NCI-H524 (cell line): ENCODE measurements at regions not wholly inside any gene's neighbourhood (a gene's known extent, or its start where the extent isn't known, plus 50 kb on each side); places are given as distances from the start of the nearest gene placed in this dataset.

Experiments used
- DNase-seq, 2 experiments: peaks; one replicate each; lab custom pipeline; 2025; lab: John Stamatoyannopoulos, UW

DNA sequence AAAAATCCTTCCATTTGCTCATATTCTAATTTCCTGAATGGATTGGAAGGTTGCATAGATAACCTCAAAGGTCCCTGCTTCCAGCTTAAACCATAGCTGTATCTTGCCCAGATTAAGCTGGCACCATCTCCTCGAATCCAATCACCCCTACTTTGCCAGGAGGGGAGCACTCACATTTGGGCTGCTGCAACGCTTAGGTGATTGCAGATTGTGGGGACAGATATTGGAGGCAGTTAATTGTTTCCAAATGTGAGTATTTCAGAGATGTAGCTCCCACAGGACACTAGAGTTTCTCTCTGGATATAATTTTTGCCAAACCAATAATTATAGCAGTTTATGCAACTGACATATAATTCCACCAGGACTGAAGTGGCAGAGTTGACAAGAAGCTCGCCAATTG is 53.5 kb upstream of the ACSL1 start:
- DNase-seq, result no peak

DNA sequence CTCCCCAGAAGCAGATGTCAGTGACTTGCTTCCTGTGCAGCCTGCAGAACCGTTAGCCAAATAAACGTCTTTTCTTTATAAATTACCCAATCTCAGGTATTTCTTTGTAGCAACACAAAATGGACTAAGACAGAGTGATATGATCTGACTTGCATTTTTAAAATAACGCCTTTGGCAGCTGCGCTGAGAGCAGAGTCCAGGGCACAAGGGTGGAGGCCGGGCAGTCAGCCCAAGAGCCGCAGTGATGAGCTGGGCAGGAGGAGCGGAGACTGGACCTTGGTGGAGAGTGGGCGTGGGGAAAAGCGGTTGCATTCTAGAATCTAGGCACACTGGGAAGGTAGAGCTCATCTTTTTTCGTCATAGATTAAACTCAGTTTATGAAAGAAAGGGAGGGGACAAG is 56.5 kb upstream of the ACSL1 start:
- DNase-seq, result no peak

DNA sequence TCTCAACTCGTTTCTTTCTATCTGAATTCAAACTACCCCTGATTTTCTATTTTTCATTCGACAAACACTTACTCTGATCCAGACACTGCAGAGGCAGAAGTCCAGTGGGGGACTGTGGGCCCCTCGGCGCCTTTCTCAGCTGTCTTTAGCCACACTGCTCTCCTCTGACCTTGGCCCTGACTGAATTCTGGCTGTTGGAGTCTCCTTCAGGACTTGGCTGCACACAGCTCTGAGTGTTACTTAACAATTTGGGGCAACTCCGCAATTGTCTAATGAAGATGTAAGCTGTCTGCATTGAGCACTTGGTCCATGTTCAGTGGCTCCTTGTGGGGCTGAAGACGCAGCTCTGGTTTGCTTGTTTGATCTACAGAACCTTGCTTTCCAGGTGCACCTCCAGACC is 57.3 kb upstream of the ACSL1 start:
- DNase-seq, result no peak

DNA sequence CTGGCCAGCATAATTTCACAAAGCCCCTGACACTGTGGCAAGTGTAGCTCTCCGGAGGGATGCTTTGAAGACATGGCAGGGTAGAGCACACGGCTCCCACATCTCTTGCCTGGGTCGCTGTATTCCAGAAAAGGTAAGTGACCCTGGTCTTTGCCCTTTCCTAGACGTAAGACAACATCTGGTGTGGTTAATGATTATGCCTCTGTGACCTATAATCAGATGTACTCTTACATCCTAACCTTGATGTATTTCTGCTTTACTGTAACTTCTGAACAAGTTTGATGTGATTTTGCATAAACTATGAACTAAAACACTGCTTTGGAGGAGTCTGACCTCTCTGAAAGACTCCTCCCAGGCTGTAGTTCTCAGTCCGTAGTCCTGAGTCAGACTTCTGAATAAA is 59.1 kb upstream of the ACSL1 start:
- DNase-seq, result no peak

DNA sequence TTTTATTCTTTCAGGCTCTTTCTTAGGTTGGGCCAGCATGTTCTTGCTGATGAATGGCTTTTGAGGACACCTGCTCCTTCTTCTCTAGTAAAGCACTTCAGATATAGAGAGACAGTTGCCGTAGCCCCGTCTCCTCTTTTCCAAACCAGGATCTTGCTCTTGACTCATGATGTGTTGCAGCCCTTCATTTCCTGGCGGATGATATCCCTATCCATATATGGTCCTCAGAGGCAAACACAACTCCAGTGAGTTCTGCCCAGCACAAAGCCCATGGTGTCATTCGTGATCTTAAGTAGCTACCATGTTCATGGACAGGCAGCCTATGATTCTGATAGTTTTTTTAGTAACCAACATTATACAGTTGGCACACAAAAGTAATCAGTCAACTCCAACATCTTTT is 59.8 kb upstream of the ACSL1 start:
- DNase-seq, result no peak

DNA sequence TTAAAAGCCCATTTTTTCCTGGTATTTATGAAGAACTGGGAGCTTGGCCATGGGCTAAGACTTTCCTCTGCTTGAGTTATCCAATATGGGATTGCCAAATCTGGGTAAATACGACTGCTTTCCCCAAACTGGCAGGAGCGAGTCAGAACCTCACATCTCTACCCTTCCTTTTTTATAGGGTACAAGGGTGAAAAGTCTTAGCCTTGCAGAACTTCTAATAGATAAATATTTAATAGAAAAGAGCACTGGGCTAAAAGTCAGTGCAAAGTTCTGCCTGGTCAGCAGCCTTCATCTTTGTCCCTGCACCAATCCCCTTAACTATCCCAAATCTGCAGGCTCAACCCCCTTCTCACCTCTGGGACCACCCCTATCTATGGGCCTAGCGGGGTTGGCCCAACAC is 61.6 kb upstream of the ACSL1 start:
- no peak for DNase-seq

DNA sequence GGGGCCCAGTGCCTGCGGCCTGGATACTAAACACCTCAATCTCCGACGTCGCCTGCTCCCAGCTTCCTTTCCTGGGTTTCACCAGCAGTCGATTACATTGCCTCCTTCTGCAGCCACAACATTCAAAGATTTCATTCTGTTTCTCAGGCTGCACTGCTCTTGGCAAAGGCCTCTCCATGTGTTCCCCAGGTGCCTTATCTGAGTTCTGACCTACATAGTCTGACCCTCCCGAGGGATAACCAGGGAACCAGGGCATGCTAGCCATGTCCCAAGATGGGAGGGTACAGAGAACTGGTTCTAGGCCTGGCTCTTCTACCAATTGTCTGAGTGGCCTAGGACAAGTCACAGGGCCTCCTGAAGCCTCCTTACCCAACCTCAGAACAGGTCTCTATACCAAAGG is 62.2 kb upstream of the ACSL1 start:
- DNase-seq, result no peak

DNA sequence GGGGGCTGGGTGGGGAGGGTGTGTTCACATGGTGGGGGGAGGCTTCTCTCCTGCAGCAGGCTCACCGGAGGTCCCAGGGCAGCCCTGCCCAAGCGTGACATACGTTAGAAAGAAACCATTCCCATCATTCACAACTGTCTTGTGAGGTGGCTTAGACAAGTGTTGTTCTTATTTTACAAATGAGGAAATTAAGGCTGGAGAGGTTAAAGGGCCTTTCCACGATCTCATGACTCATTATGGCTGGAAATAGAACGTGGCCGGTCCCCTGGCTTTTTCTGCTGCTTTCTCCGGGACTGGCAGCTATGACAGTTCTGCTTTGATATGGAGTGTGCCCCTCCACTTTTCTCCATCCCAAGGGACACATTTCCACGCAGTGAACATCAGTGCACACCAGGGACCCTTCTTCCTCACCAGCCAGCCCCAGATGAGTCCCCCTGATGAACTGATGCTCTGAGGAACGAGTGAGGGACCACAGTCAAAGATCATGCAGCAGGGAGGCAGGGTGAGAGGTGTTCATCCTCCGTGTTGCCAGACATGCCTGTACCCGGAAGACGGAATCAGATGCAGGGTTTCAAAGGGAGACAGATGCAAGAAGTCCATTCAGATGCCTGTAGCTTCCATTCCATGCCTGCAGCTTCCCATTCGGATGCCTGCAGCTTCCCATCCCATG is 64.0 kb upstream of the ACSL1 start:
- no peak for DNase-seq

DNA sequence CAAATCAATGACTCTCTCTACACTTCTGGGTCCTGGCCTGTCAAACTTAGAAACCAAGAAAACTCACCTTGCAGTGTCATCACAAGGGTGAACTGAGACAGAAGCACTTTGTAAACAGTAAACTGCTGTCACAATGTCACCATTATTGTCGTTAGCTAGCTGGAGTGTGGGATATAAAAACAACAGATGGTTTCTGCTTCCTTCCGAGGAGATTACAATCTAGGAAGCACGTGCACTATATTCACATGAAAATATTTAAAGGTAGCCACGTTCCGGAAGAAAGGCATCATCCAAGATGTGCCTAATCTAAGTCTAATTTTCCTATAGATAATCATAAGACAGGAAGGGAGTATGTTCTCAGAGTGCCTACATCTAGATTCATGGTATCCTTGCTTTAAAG is 64.7 kb upstream of the ACSL1 start:
- DNase-seq, result peak in 1 of 2 experiments; percentile 7

DNA sequence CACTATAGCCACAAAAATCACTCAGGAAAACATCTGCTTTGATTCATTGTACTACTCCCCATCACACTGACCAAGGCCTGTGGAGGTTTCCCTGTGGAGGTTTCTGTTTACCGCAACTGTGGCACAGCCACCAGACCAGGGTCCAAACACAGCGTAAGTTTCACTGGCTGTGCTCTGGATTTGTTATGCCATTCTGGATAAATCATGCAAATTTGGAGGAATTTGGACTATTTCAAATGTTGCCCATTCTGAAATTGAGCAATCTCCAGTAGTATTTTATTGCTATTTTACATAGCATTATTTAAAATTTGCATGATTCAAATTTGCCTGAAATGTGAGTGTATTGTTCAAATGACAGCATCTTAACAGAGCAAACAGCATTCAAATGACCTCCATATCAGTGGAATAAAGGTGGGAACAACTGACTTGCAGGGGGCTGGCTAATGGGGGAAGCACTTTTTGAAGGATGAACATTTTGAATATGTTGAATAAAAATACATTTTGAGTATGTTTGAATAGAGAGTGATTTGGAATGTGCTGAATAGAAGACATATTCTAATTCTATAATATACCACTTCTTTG is 66.1 kb upstream of the ACSL1 start:
- DNase-seq, result no peak

DNA sequence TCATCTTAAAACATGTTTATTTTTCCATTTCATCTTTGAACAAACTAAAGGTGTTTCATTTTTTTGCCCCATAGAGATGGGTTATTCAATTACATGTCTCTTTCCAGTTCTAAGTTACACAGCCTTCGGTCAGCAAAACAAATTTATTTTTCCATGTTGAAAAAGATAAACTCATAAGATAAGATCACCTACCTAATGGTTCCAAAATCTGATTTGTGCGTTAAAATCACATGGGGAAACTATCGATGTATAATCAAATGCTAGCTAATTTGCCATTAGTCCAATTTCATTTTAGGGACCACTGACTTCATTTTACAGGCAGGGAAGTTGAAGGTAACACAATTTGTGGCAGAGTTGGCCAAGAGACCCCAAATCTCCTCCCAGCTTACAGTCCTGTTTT is 67.2 kb upstream of the ACSL1 start:
- DNase-seq, result no peak

DNA sequence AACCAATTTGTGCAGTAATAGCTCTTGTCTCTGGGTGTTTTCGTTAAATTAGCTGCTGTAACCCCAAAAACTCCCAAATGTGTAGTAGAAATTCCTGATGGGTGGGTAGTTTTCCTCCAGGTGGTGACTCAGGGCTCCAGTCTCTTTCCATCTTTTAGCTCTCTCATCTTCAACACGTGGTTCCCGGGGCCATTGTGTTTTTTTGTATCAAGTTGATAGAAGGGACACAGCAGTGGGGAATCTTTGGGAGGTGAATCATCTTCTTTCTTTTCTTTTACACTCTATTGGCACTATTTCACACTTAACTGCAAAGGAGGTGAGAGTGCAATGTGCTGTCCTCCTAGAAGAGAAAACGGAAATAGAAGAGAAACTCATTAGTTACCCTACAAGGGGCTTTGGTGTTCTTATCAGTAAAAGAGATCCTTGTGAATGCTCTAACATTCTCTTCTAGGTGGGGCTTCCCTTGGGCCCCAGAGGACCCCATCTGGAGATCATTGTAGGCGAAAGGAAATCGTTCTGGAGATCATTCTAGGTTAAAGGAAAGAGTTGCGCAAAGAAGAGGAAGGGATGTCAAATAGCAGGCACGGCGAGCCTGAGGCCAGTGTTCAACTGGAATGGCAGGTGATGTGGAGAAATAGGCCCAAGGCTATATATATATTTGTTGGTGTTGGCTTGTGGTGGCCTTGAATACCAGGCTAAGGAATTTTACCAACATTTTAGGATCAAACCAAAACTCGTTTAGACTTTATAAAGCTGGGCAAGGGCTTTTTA is 68.2 kb upstream of the ACSL1 start:
- no peak for DNase-seq

DNA sequence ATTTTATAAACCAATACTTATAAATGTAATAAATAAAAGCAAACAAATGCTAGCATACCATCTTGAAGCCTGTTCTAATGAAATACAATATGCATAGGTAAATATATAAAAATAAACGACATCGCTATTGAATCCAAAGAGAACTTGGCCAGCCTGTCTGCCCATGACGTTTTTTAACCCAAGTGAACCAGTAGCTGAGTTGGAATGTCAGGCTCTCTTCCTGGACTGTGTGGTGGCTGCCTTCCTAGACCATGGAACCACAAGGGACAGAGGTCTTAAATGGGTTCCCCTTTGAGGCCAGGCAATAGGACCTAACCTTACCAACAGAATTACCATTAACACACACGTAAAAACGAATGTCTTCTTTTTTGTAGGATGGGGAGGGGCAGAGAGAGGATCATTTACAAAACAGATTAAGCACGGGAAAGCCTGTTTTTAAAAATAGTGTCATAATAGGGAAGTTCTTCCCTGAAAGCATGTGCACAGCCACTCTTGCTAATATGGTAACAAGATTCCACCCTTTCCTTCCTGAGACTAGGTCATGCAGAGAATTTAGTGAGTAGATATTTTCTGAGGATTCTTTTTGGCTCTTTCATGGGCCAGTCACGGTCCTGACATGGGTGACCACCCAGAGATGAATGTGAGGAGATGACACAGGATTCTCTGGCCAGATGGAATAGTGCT is 69.4 kb upstream of the ACSL1 start:
- DNase-seq, result no peak

DNA sequence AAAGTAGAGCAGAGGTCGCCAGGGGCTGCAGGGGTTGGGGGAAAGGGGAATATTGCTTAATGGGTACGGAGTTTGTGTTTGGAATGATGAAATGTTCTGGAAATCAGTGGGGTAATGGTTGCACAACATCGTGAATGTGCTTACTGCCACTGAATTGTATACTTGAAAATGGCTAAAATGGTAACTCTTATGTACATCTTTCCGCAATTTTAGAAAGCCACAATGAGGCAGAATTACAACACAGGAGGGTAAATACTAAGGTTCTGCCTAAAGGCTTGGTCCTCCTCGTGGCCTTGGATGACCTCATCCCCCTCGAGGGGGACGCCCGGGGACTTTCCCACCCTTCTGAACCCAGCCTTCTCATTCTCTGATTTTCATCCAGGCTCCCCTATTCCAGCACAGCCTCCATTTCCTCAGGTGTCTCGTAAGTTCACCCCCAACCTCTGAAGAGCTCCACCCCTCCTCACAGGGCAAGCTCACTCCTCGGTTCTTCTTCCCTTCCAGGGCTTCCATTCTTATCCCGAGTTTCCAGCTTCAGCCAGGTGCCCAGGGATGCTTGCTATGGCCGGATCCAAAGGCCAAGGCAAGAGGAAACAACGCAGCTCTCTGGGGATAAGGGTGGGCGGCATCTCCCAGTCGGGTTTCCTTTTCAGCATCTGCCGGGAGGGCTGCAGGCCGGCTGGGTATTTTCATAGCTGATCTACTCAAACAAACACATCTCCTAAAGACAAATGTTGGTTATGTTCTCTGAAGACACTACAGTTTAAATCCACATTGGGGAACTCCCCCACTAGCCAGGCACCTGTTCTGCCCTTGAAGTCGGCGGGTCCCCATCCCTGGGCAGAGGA is 71.3 kb upstream of the ACSL1 start:
- DNase-seq, result no peak

DNA sequence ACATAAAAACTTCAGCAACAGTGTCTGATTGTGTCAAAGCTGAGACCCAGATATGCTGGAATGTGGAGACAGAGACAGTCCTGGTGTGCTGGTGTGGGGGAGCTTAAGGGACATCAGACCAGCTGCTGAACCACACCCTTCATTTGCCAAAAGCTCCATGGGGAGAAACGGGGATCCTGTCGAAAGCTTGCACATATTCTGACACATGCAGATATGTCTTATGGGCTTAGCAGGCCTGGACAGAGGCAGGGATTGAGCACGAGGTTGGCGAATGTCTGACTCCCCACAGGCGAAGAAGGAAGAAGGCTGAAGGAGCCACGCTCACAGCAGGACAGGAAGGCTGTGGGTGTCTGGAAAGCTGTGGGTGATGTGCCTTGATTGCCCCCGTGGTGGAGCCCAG is 72.1 kb upstream of the ACSL1 start:
- DNase-seq, result no peak

DNA sequence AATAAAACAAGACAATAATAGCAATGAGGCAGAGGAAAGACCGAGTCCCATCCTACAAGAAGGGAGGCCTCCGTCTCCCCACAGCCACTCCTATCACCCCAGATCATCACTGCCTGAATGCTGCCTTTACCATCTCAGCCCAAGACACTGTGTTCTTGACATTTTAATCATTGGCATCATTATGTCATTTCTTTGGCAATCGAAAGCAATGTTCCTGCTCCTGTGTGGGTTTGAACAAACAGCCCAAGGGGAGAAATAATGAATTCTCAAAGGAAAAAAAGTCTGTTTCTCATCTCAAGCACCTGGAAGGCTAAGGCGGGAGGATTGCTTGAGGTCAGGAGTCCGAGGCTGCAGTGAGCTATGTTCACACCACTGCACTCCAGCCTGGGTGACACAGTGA is 73.0 kb upstream of the ACSL1 start:
- DNase-seq, result no peak

DNA sequence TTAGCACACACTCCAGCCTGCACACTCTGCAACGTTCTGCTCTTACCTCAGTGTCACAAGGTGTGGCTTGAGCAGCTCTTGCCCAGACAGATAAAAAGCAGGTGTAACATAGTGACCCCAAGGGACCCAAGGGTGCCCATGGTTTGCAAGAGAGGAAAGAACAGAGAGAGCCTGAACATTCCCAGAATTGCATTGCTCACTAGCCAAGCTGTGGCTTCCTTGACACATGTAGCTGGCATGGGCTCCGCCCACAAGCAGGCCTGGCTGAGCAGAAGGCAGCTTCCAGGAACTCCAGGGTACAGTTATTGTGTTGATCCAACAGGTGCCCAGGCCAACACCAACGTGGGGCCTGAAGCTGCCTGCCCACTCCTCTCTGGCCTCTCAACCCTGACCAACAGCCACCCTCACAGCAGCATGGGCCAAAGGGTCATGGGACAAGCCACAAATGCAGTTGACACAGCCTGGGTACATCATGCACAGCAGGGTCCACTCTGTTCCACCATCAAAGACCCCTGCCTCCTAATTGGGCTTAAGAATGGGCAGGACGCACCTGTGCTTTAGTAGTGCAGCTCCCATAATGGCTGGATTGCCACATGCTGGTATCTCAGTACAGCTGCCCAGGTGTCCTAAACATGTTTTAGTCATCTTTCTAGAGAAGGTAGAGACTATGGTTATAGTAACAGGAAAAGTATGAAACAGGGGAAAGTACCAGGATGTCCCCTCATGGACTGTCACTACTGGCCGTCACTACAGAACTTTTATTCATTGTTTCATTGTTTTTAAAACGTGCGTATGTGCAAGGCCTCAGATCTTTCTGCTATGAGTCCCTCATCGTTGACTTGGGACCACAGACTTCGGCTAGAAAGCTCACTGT is 73.7 kb upstream of the ACSL1 start:
- no peak for DNase-seq

DNA sequence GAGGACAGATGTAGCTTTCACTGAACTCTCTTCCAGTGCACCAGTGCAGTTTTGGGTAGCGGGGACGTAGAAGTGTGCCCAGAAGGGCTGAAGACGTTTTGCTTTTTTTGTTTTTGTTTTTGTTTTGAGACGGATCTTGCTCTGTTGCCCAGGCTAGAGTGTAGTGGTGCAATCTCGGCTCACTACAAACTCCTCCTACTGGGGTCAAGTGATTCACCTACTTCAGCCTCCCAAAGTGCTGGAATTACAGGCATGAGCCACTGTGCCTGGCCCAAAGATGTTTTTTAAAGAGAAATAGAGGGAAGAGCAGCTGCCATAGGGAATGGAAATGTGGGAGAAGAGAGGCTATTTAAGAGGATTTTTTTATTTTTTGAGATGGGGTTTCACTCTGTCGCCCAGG is 74.4 kb upstream of the ACSL1 start:
- DNase-seq, result no peak

DNA sequence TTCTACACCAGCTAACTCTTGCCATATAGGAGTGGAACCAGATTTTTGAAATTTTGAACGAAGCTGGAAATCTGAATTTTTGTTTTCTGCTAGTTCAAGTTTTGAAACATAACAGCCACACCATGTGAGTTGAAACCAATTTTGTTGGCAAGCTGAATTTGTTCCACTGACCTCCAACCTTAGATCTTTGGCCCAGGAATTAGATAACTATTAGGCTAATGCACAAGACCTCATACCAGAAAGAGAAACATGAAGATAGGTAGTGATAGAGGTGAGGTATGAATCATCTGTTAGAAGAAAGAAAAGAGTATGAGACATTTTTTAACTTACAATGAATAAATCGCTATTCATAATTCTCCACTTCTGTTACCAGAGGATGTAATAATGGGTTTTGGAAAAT is 76.8 kb upstream of the ACSL1 start:
- DNase-seq, result no peak

DNA sequence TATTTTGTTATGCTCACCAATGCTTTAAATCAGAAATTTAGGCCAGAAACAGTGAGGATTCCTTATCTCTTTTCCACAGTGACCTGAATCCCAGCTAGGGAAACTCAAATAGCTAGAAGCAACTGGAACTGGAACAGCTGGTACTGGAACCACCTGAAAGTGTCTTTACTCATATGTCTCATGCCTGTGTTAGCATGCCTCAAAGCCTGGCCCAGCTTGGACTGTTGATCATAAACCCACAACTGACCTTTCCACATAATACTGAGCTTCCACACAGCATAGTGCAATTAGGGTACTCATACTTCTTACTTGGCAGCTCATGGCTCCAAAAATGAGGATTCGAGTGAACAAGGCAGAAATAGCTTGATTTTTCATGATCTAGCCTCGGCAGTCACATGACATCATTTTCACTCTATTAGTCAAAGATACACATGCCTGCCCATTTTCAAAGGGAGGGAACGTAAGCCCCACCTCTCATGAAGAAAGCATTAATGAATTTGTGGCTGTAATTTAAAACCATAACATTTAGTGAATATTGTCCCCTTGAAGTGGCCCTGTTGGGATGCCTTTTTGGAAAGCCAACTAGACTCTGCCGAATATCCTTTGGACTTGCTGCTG is 80.8 kb upstream of the ACSL1 start:
- DNase-seq, result no peak

DNA sequence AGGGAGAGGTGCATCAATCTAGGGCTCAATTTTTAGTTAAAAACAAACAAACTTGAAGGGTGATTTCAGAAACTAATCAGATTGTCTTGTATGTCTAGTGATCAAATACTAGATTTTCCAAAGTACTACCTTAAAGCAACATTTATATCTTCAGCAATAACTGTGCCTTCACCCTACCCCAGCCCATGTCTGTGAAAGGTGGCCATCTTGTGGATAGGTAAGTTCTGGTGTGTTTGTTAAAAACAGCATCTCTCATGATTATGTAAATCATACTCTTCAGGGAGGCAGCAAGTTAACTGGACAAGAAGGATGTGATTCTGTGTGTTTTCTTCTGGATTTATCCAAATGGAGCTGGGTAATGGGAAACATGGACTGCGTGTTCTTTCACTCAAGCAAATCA is 81.4 kb upstream of the ACSL1 start:
- DNase-seq, result no peak
